GM12892 (cell line): ENCODE measurements at regions not wholly inside any gene's neighbourhood (a gene's known extent, or its start where the extent isn't known, plus 50 kb on each side); places are given as distances from the start of the nearest gene placed in this dataset.

Source experiments
- DNase-seq: peaks from one replicate; pipeline ENCODE4 v3.0.0; 2011; ENCODE audit not compliant: insufficient read length
- FAIRE-seq: peaks from 2 replicates; lab custom pipeline; 2011; peaks lifted over from hg19 to GRCh38; lab: Jason Lieb, UNC
- POLR2A ChIP-seq: IDR thresholded peaks from 2 replicates; pipeline ENCODE4 v1.6.1; 2011; ENCODE audit warnings: low read depth, low read length, control low read depth
- POLR2AphosphoS5 ChIP-seq: IDR thresholded peaks from 2 replicates; pipeline ENCODE4 v1.6.1; 2011; ENCODE audit warnings: low read depth, low read length, control low read depth
- TAF1 ChIP-seq: IDR thresholded peaks from 2 replicates; pipeline ENCODE4 v1.6.1; 2011; ENCODE audit warnings: low read depth, mild to moderate bottlenecking, control low read depth, low read length, borderline replicate concordance

DNA sequence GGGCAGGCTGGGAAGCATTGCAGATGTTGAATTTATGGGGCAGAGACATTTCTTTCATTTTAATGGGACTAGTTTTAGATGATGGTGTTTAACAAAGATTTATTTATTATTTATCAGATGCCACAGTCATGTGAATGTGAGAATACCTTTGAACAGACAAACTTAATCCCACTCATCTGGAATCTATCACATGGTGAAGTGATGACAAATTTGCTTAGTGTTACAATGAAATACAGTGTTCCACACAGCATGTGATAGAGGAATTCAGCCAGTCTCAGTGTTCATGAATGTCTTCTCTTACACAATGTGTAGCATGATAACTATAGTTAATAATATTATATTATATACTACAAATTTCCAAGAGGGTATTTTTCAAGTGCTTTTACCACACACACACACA lies 1361.7 kb upstream of the B3GALT2 start:
- no peak for DNase-seq
- TF ChIP-seq POLR2A (no peak), POLR2AphosphoS5 (no peak), TAF1 (no peak)
- FAIRE-seq: no peak

DNA sequence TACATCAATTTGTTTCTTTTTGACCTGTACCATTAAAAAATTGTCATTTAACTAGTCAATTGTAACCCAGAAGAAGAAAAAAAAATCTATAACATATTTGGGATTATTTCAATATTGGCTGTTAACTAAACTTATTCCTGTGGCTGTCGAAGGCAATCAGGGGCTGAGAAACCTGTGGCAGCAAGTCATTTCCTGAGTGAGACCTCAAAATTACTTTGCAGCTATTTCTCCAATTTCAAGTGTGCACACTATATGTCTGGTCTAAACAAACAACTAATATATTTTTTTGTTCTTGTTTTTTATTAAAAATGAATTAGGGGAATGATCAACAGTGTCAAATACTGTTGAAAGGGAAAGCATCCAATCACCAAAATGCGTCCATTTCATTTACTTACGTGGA lies 1357.6 kb upstream of the B3GALT2 start:
- no peak for DNase-seq

DNA sequence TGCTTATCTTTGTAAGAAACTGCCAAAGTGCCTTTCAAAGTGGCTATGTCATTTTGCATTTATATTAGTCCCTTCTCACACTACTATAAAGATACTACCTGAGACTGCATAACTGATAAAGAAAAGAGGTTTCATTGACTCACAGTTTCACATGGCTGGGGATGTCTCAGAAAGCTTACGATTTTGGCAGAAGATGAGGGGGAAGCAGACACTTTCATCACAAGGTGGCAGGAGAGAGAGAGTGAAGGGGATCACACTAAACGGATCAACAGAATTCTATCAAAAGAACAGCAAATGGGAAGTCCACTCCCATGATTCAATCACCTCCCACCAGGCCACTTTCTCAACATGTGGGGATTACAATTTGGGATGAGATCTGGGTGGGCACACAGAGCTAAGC lies 1352.0 kb upstream of the B3GALT2 start:
- FAIRE-seq (no peak), DNase-seq (no peak)
- TF ChIP-seq TAF1 (no peak), POLR2AphosphoS5 (no peak), POLR2A (no peak)

More for the DNA sequence above, 1357.6 kb upstream of the B3GALT2 start:
- TF ChIP-seq POLR2A: no peak
- no peak for FAIRE-seq

DNA sequence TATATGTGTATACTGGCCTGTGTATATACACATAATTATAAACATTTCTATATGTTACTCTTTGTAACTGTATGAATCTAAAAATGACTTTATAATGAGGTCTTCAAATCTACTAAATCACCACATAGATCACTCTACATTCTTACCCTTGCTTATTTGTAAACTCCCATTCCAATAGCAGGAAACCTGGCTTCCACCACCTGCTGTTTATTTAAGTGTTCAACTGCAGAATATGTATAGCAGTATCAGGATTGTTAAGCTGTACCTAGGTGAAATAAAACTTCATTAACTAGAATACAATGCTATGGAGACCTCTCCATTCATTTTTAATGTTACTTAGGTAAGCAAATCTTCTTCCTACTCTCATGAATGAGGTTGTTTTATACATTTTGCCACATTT lies 1351.1 kb upstream of the B3GALT2 start:
- DNase-seq (no peak), FAIRE-seq (no peak)
- TF ChIP-seq POLR2AphosphoS5: no peak
- TF ChIP-seq POLR2A: no peak
- no peak for TF ChIP-seq TAF1

DNA sequence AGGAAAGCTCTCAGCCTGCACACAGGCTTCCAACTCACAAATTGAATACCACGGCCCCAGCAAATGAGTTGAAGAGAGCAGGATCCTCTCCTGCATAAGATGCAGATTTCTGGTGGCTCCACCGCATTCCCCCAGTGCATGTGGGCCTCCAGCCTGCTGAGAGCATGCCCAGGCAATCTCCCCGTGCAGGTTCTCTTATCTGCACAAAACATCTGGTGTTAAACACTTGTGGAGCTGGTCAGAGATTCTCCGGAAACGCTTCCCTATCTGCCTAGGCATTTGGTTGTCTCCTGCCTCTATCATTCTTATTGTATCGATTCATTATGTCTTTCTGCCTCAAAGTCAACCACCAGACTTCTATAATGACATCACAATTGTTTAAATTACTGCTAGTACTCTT lies 1349.0 kb upstream of the B3GALT2 start:
- TF ChIP-seq POLR2A (no peak), POLR2AphosphoS5 (no peak), TAF1 (no peak)
- DNase-seq (no peak), FAIRE-seq (no peak)

DNA sequence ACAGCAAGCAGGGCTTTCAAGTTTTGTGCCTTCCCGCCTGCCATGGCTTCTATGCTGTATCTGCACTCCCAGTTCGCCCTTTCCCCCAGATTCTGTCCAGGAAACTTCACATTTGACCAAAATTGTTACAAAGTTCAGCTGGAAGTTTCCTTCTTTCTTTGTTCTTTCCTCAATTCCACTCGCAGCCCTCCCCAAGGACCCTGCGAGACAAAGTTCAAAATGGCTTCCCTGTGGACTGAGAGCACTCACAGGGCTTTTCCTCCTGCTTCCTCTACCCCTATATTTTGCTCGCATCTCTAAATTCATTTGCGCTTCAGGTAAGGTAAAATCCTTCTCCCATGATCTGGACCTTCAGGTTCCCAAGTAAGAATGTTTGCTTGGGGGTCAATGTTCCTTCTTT lies 1348.4 kb upstream of the B3GALT2 start:
- FAIRE-seq (no peak), DNase-seq (no peak)
- TF ChIP-seq TAF1 (no peak), POLR2A (no peak), POLR2AphosphoS5 (no peak)

DNA sequence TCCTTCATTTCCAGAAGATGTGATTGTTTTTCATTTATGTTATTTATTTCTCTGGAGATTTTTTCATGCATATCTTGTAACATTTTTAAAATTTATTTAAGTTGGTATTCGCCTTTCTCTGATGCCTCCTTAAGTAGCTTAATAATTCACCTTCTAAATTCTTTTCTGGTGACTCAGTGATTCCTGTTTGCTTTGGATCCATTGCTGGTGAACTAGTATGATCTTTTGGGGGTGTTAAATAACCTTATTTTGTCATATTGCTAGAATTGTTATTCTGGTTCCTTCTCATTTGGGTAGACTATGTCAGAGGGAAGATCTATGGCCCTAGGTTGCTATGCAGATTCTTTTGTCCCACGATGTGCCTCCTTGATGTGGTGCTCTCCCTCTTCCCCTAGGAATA lies 1347.2 kb upstream of the B3GALT2 start:
- TF ChIP-seq POLR2AphosphoS5 (no peak), POLR2A (no peak), TAF1 (no peak)
- DNase-seq (no peak), FAIRE-seq (no peak)

DNA sequence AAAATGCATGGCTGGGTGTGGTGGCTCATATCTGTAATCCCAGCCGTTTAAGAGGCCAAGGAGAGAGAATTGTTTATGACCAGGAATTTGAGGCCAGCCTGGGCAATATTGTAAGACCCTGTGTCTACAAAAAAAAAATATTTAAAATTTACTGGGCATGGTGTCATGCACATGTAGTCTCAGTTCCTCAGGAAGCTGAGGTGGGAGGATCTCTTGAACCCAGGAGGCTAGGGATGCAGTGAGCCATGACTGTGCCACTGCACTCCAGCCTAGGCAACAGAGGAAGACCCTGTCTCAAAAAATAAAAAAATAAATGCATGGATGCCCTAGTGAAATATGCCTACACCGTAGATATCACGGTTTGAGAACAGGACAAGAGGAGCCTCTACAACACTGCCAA lies 1331.2 kb upstream of the B3GALT2 start:
- no peak for FAIRE-seq
- no peak for DNase-seq
- TF ChIP-seq TAF1 (no peak), POLR2AphosphoS5 (no peak), POLR2A (no peak)

DNA sequence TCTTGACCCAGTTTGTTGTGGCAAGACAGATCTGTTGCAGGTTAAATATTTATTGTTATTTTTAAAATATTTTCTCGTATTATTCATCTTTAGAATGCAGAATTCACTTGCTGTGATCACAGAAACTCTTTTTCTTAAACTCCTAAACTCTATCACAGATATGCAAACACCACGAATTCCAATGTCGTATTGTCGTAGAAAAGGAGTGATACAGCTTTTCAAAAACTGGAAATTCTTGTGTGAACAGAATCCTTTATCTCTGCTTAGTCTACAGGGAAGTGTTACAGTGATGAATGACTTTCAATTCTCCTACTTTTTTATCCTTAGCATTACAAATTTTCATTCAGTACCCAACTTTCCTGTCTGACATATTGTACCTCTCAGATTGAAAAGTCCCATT lies 1329.5 kb upstream of the B3GALT2 start:
- DNase-seq (no peak), FAIRE-seq (no peak)
- no peak for TF ChIP-seq POLR2AphosphoS5
- TF ChIP-seq POLR2A: no peak
- no peak for TF ChIP-seq TAF1

DNA sequence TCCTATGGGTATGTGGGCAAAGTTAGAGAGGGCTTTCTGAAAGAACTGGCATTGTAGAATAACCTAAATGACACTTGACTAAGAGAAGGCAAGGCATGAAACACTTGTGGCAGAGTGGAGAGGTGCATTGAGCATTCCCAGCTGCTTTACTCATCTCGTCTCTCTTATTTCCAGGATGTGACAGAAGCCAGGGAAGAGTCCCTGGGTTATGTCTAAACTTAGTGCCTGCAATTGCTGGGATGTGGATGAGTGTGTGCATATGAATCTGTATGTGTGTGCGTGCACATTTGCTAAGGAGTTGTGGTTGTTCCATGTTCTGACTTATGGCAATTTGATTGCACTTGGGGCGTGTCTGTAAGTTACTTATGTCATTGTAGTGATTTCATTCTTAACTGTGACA lies 1326.5 kb upstream of the B3GALT2 start:
- TF ChIP-seq POLR2AphosphoS5 (no peak), POLR2A (no peak), TAF1 (no peak)
- FAIRE-seq (no peak), DNase-seq (no peak)

DNA sequence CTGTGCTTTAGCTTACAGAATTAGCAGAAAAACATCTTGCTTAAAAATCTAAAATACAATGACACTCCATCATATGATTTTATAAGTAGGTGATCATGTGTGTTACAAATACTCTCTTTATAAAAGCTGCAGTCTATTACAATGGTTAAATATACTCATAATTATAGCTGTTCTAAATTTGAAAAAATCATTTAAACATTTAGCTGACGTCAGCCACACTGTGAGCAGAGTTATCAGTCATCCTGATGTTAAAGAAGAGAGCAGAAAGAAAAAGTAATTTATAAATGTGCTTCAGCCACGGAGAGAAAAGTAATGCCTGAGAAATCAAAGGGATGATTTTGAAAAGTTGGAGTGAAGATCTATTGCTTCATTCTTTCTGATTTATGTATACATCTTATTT lies 1325.9 kb upstream of the B3GALT2 start:
- TF ChIP-seq TAF1: no peak
- no peak for TF ChIP-seq POLR2A
- no peak for TF ChIP-seq POLR2AphosphoS5
- FAIRE-seq (no peak), DNase-seq (no peak)

DNA sequence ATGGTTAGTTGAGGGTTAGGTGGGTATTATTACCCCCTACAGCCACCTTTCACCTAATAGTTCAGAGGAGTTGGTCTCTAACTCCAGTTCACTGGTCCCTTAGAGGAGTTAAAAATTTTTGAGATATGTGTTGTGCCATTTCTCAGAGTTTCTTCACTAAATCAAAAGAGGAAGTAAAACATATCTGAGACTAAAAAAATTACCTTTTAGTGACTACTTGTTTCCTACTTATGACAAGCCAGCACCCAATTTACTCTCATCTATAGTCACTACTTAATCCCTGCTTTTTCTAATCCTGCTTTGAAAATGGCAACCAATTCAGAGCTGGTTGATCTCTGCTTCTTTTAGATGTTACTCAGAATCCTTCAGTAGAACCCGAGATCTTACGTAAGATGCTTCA lies 1316.8 kb upstream of the B3GALT2 start:
- DNase-seq (no peak), FAIRE-seq (no peak)
- TF ChIP-seq POLR2A: no peak

DNA sequence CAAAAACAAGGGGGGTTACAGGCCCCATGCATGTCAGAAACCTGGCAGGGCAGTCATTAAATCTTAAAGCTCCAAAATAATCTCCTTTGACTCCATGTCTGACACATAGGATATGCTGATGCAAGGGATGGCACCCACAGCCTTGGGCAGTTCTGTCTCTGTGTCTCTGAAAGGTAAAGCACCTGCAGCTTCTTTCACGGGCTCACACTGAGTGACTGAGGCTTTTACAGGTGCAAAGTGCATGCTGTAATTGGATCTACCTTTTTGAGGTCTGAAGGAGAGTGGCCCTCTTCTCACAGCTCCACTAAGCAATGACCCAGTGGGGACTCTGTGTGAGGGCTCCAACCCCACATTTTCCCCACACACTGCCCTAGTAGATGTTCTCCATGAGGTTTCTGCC lies 1309.0 kb upstream of the B3GALT2 start:
- TF ChIP-seq POLR2AphosphoS5 (no peak), TAF1 (no peak), POLR2A (no peak)
- FAIRE-seq (no peak), DNase-seq (no peak)
